Liver (tissue), 7 donors: ENCODE measurements at regions not wholly inside any gene's neighbourhood (a gene's known extent, or its start where the extent isn't known, plus 50 kb on each side); places are given as distances from the start of the nearest gene placed in this dataset.

Source experiments
- DNase-seq: peaks from one replicate; pipeline ENCODE4 v3.0.0-alpha.2; 2017; ENCODE audit warnings: low spot score
- H3K27ac ChIP-seq, 2 donors: one replicate each; pipeline ENCODE4 v1.7.0; 2013; ENCODE audit warnings: inconsistent platforms in 2 of 2, low read length in 2 of 2, control low read depth in 1 of 2, low read depth in 1 of 2, mild to moderate bottlenecking in 1 of 2
- H3K27me3 ChIP-seq, 4 donors: one replicate each; pipeline versions ENCODE4 v1.6.1 to v1.7.0; 2013; ENCODE audit warnings: low read length in 3 of 4, inconsistent platforms in 1 of 4, mild to moderate bottlenecking in 1 of 4, moderate library complexity in 1 of 4; ENCODE audit not compliant: control insufficient read depth in 4 of 4, insufficient read depth in 4 of 4
- H3K36me3 ChIP-seq, 4 donors: one replicate each; pipeline versions ENCODE4 v1.6.1 to v1.7.0; 2013; ENCODE audit warnings: low read length in 3 of 4, mild to moderate bottlenecking in 3 of 4, low read depth in 1 of 4, moderate library complexity in 1 of 4; ENCODE audit not compliant: control insufficient read depth in 4 of 4, insufficient read depth in 3 of 4
- H3K4me1 ChIP-seq, 4 donors: one replicate each; pipeline versions ENCODE4 v1.6.1 to v1.7.0; 2013; ENCODE audit warnings: low read length in 3 of 4, mild to moderate bottlenecking in 3 of 4, moderate library complexity in 1 of 4; ENCODE audit not compliant: control insufficient read depth in 4 of 4, insufficient read depth in 4 of 4
- H3K4me3 ChIP-seq, 3 donors: one replicate each; pipeline versions ENCODE4 v1.6.1 to v1.7.0; 2013; ENCODE audit warnings: low read length in 3 of 3, control low read depth in 1 of 3, low read depth in 1 of 3, mild to moderate bottlenecking in 1 of 3
- H3K9ac ChIP-seq, 2 donors: one replicate each; pipeline ENCODE4 v1.7.0; 2013; ENCODE audit warnings: low read length in 2 of 2, mild to moderate bottlenecking in 2 of 2, moderate library complexity in 2 of 2, control low read depth in 1 of 2, low read depth in 1 of 2
- H3K9me3 ChIP-seq, 4 donors: one replicate each; pipeline versions ENCODE4 v1.6.1 to v1.7.0; 2013; ENCODE audit warnings: low read length in 3 of 4; ENCODE audit not compliant: control insufficient read depth in 4 of 4
- EGR1 ChIP-seq, 2 donors: IDR thresholded peaks; 2 replicates each; pipeline ENCODE4 v1.6.1; 2016 to 2018; ENCODE audit warnings: antibody characterized with exemption in 2 of 2, low read depth in 2 of 2
- FOXA1 ChIP-seq: IDR thresholded peaks from 2 replicates; pipeline ENCODE4 v1.6.1; 2016; ENCODE audit warnings: antibody characterized with exemption
- GABPA ChIP-seq, 2 donors: IDR thresholded peaks in 1 of 2; conservative IDR thresholded peaks in 1 of 2; 2 replicates each; pipeline ENCODE4 v1.6.1; 2016; ENCODE audit warnings: antibody characterized with exemption in 2 of 2, mild to moderate bottlenecking in 1 of 2, moderate library complexity in 1 of 2
- HNF4A ChIP-seq, 2 donors: conservative IDR thresholded peaks; 2 replicates each; pipeline ENCODE4 v1.6.1; 2016; ENCODE audit warnings: antibody characterized with exemption in 2 of 2, mild to moderate bottlenecking in 2 of 2
- HNF4G ChIP-seq: IDR thresholded peaks from 2 replicates; pipeline ENCODE4 v1.6.1; 2016; ENCODE audit warnings: antibody characterized with exemption
- JUND ChIP-seq, 2 donors: IDR thresholded peaks; 2 replicates each; pipeline ENCODE4 v1.6.1; 2016; ENCODE audit warnings: antibody characterized with exemption in 2 of 2
- MAX ChIP-seq: IDR thresholded peaks from 2 replicates; pipeline ENCODE4 v1.6.1; 2016; ENCODE audit warnings: antibody characterized with exemption
- NR2F2 ChIP-seq: IDR thresholded peaks from 2 replicates; pipeline ENCODE4 v1.6.1; 2016; ENCODE audit warnings: antibody characterized with exemption
- RAD21 ChIP-seq, 2 donors: IDR thresholded peaks; 2 replicates each; pipeline ENCODE4 v1.6.1; 2016; ENCODE audit warnings: antibody characterized with exemption in 2 of 2, mild to moderate bottlenecking in 2 of 2
- REST ChIP-seq: IDR thresholded peaks from 2 replicates; pipeline ENCODE4 v1.6.1; 2016; ENCODE audit warnings: antibody characterized with exemption, mild to moderate bottlenecking
- SP1 ChIP-seq: IDR thresholded peaks from 2 replicates; pipeline ENCODE4 v1.6.1; 2018; ENCODE audit warnings: antibody characterized with exemption, mild to moderate bottlenecking
- TAF1 ChIP-seq: conservative IDR thresholded peaks from 2 replicates; pipeline ENCODE4 v1.6.1; 2016; ENCODE audit warnings: antibody characterized with exemption, mild to moderate bottlenecking
- YY1 ChIP-seq: IDR thresholded peaks from 2 replicates; pipeline ENCODE4 v1.6.1; 2016; ENCODE audit warnings: antibody characterized with exemption, mild to moderate bottlenecking
- ZBTB33 ChIP-seq: IDR thresholded peaks from 2 replicates; pipeline ENCODE4 v1.6.1; 2016; ENCODE audit warnings: antibody characterized with exemption
- WGBS: extraction: QIAGEN DNeasy Blood & Tissue Kit; methylation state at CpG from one replicate; pipeline ENCODE4 v1.1.7; 2013; 5-methylcytosine and 5-hydroxymethylcytosine counted together
- donor health status: healthy.
- donor health status: healthy.
- donor health status: healthy.
- donor health status: healthy.

GRCh38 chr4:100722133-100722532 lies 204.3 kb upstream of the EMCN start:
- H3K9me3 ChIP-seq = no peaks in the 10 kb centered on the region
- no peaks in the 10 kb centered on the region for H3K4me1 ChIP-seq
- no peak overlapping the region for H3K27ac ChIP-seq
- no peak overlapping the region for H3K4me3 ChIP-seq
- 68% methylated on average over 2 of the region's 2 CpGs for WGBS
- H3K36me3 ChIP-seq = no peaks in the 10 kb centered on the region
- no peak for DNase-seq
- no peak overlapping the region for H3K9ac ChIP-seq
- no peak for TF ChIP-seq SP1
- TF ChIP-seq TAF1 = no peak
- no peak for TF ChIP-seq GABPA (IDR thresholded peaks at IDR 0.05 in 1 of 2, conservative IDR thresholded peaks at IDR 0.05 in 1 of 2)
- no peak for TF ChIP-seq MAX
- no peak for TF ChIP-seq REST
- no peak for TF ChIP-seq HNF4A (conservative IDR thresholded peaks at IDR 0.05)
- no peak for TF ChIP-seq ZBTB33
- TF ChIP-seq NR2F2 = no peak
- no peak for TF ChIP-seq RAD21 (IDR thresholded peaks at IDR 0.05)
- TF ChIP-seq HNF4G = no peak
- no peak for TF ChIP-seq YY1
- no peak for TF ChIP-seq EGR1 (IDR thresholded peaks at IDR 0.05; ENCODE audit: low read depth in 2 of 2)
- no peak for TF ChIP-seq JUND (IDR thresholded peaks at IDR 0.05)
- no peaks in the 10 kb centered on the region for H3K27me3 ChIP-seq

GRCh38 chr4:100721490-100721889 lies 203.7 kb upstream of the EMCN start:
- H3K27me3 ChIP-seq = no peaks in the 10 kb centered on the region
- H3K36me3 ChIP-seq = no peaks in the 10 kb centered on the region
- H3K4me3 ChIP-seq = no peak overlapping the region
- no peaks in the 10 kb centered on the region for H3K4me1 ChIP-seq
- no peak for TF ChIP-seq HNF4G
- no peak for TF ChIP-seq REST
- no peak for TF ChIP-seq SP1
- no peak for TF ChIP-seq ZBTB33
- TF ChIP-seq FOXA1 = no peak
- H3K9me3 ChIP-seq = no peaks in the 10 kb centered on the region
- no peak overlapping the region for H3K27ac ChIP-seq
- no peak for DNase-seq
- H3K9ac ChIP-seq = no peak overlapping the region
